ENCODE measurements at regions not wholly inside any gene's neighbourhood (a gene's known extent, or its start where the extent isn't known, plus 50 kb on each side); places are given as distances from the start of the nearest gene placed in this dataset.

- Histone ChIP-seq H2BK5ac (ENCODE audit: low read depth, low read length, poor library complexity, severe bottlenecking) (no peak overlapping the region), H3K14ac (replicated peaks; ENCODE audit: low read depth, low read length) (no peak overlapping the region), H3K9me1 (ENCODE audit: insufficient read depth, low read length) (no peaks in the 10 kb centered on the region), H3K18ac (ENCODE audit: low read depth, low read length) (no peak overlapping the region), H2AFZ (replicated peaks; ENCODE audit: low read length, poor library complexity) (no peak overlapping the region), H3K27me3 (ENCODE audit: control insufficient read depth, insufficient read depth, low read length) (no peaks in the 10 kb centered on the region), H3K36me3 (ENCODE audit: control insufficient read depth, insufficient read depth, low read length) (no peaks in the 10 kb centered on the region), H4K91ac (ENCODE audit: insufficient read depth, low read depth, low read length) (no peak overlapping the region), H3K56ac (ENCODE audit: extremely low read depth, insufficient read depth, low read length) (no peak overlapping the region), H3K79me1 (ENCODE audit: low read depth in 1 of 2, low read length in 2 of 2) (no peaks in the 10 kb centered on the region), H3K4me2 (ENCODE audit: low read depth, low read length) (no peak overlapping the region), H2BK20ac (ENCODE audit: low read depth, low read length) (no peak overlapping the region), H3K9ac (ENCODE audit: low read depth, low read length) (no peak overlapping the region), H2AK5ac (ENCODE audit: low read depth, low read length) (no peak overlapping the region), H4K8ac (ENCODE audit: low read depth in 2 of 2, low read length in 2 of 2) (no peak overlapping the region), H2AK9ac (replicated peaks; ENCODE audit: low read depth, low read length, poor library complexity) (no peak overlapping the region), H2BK15ac (ENCODE audit: low read depth, low read length) (no peak overlapping the region), H3K4me1 (ENCODE audit: control insufficient read depth, insufficient read depth, low read length) (no peaks in the 10 kb centered on the region), H3K4me3 (ENCODE audit: insufficient read depth, low read depth, low read length) (no peak overlapping the region), H3K4ac (ENCODE audit: low read depth, low read length) (no peak overlapping the region), H3K27ac (ENCODE audit: insufficient read depth, low read length) (no peak overlapping the region), H2BK120ac (ENCODE audit: low read depth, low read length) (no peak overlapping the region), H4K20me1 (ENCODE audit: insufficient read depth, low read length) (no peaks in the 10 kb centered on the region), H3K9me3 (ENCODE audit: control insufficient read depth, insufficient read depth, low read length) (peaks cover 11% of the 10 kb centered on the region), H3K23ac (ENCODE audit: low read depth, low read length) (no peak overlapping the region), H4K5ac (ENCODE audit: low read depth, low read length) (no peak overlapping the region)
- no peak for ATAC-seq (ENCODE audit: low read depth)
- CTCF ChIA-PET: no interaction called here
- dilution Hi-C loops (cut with HindIII; ENCODE audit: low sequenced_read_pairs, unreplicated experiment): no loop called here
- in situ Hi-C loops (cut with MboI; ENCODE audit: low sequenced_read_pairs): no loop called here
- BruUV-seq (replicated peaks): no TSS peak
- WGBS, 2 experiments (ENCODE audit: extremely low coverage in 2 of 2, insufficient read length in 1 of 2): no CpG with 5 or more reads among the region's 4 CpGs
- no peak for DNase-seq
- POLR2A ChIA-PET (ENCODE audit: unreplicated experiment): no interaction called here
- TF ChIP-seq NFE2L2 (IDR thresholded peaks at IDR 0.05; ENCODE audit: low read depth, low read length) (no peak), CTCF (conservative IDR thresholded peaks at IDR 0.05; ENCODE audit: low read depth, low read length) (no peak), CHD1 (IDR thresholded peaks at IDR 0.05; ENCODE audit: low read depth, low read length) (no peak), RCOR1 (IDR thresholded peaks at IDR 0.05; ENCODE audit: insufficient replicate concordance, low read length) (no peak), FOS (IDR thresholded peaks at IDR 0.05; ENCODE audit: low read depth, low read length) (no peak), MAFK (IDR thresholded peaks at IDR 0.05; ENCODE audit: low read depth, low read length) (no peak), CEBPB (IDR thresholded peaks at IDR 0.05; ENCODE audit: low read depth, low read length) (no peak), RFX5 (IDR thresholded peaks at IDR 0.05; ENCODE audit: low read depth, low read length) (no peak), USF2 (IDR thresholded peaks at IDR 0.05; ENCODE audit: low read depth, low read length) (no peak), ELK1 (IDR thresholded peaks at IDR 0.05; ENCODE audit: borderline replicate concordance, low read depth, low read length) (no peak), MAZ (IDR thresholded peaks at IDR 0.05; ENCODE audit: borderline replicate concordance, low read depth, low read length) (no peak), BHLHE40 (IDR thresholded peaks at IDR 0.05; ENCODE audit: low read depth, low read length) (no peak), MXI1 (IDR thresholded peaks at IDR 0.05; ENCODE audit: borderline replicate concordance, low read depth, low read length) (no peak), SMC3 (IDR thresholded peaks at IDR 0.05; ENCODE audit: low read depth, low read length) (no peak), RAD21 (IDR thresholded peaks at IDR 0.05; ENCODE audit: low read length) (no peak), POLR2A (IDR thresholded peaks at IDR 0.05; ENCODE audit: low read depth, low read length) (no peak)
- intact Hi-C loops (cut with micrococcal nuclease): no loop called here
These were observed 319.6 kb upstream of the SP8 start for GRCh38 chr7:21106296-21106732.
